GM19455 (cell line): ENCODE measurements at regions not wholly inside any gene's neighbourhood (a gene's known extent, or its start where the extent isn't known, plus 50 kb on each side); places are given as distances from the start of the nearest gene placed in this dataset.
"Not testable (repeated sequence)": the region's sequence is repeated elsewhere in the genome, so short reads cannot be mapped to it uniquely, and the experiment has no call there.

Source experiments
- ATAC-seq: cut with Tn5 transposase; IDR thresholded peaks from one replicate; pipeline ENCODE4 v1.9.1; 2021; ENCODE audit not compliant: unreplicated experiment

GRCh38 chr9:65397763-65398719, 113.0 kb upstream of the FOXD4L5 start:
- ATAC-seq: not testable (repeated sequence)

- ATAC-seq: not testable (repeated sequence)
Observed at GRCh38 chr9:65397226-65397625, 112.2 kb upstream of the FOXD4L5 start.

- not testable (repeated sequence) for ATAC-seq
Observed at GRCh38 chr9:65396601-65397000, 111.6 kb upstream of the FOXD4L5 start.

GRCh38 chr9:65395789-65396188, 110.8 kb upstream of the FOXD4L5 start:
- not testable (repeated sequence) for ATAC-seq

- not testable (repeated sequence) for ATAC-seq
Observed at GRCh38 chr9:65395121-65395520, 110.1 kb upstream of the FOXD4L5 start.

- ATAC-seq: not testable (repeated sequence)
Observed at GRCh38 chr9:65393111-65393810, 108.3 kb upstream of the FOXD4L5 start.

GRCh38 chr9:65392611-65393010, 107.6 kb upstream of the FOXD4L5 start:
- ATAC-seq: not testable (repeated sequence)

GRCh38 chr9:65389710-65390109, 104.7 kb upstream of the FOXD4L5 start:
- ATAC-seq: not testable (repeated sequence)

GRCh38 chr9:65389216-65389615, 104.2 kb upstream of the FOXD4L5 start:
- ATAC-seq: not testable (repeated sequence)

GRCh38 chr9:65386699-65387098, 101.7 kb upstream of the FOXD4L5 start:
- ATAC-seq: peak; percentile 98

GRCh38 chr9:65386191-65386590, 101.2 kb upstream of the FOXD4L5 start:
- not testable (repeated sequence) for ATAC-seq

- not testable (repeated sequence) for ATAC-seq
Observed at GRCh38 chr9:65385655-65386024, 100.6 kb upstream of the FOXD4L5 start.

- not testable (repeated sequence) for ATAC-seq
Observed at GRCh38 chr9:65384759-65385654, 100.0 kb upstream of the FOXD4L5 start.

- not testable (repeated sequence) for ATAC-seq
Observed at GRCh38 chr9:65384066-65384465, 99.1 kb upstream of the FOXD4L5 start.

GRCh38 chr9:65383646-65384045, 98.6 kb upstream of the FOXD4L5 start:
- ATAC-seq: not testable (repeated sequence)

- not testable (repeated sequence) for ATAC-seq
Observed at GRCh38 chr9:65382701-65383318, 97.8 kb upstream of the FOXD4L5 start.
